Psoas muscle (tissue), 7 donors: ENCODE measurements at regions not wholly inside any gene's neighbourhood (a gene's known extent, or its start where the extent isn't known, plus 50 kb on each side); places are given as distances from the start of the nearest gene placed in this dataset.
"Not testable (repeated sequence)": the region's sequence is repeated elsewhere in the genome, so short reads cannot be mapped to it uniquely, and the experiment has no call there.

Experiments used
- ATAC-seq, 4 donors: fragments of 200-7000 bp; cut with Tn5 transposase; one replicate each; pipeline ENCODE4 v1.9.1; 2020; ENCODE audit warnings: moderate library complexity in 3 of 4, mild to moderate bottlenecking in 2 of 4
- DNase-seq, 2 donors: peaks; one replicate each; pipeline ENCODE4 v3.0.0-alpha.2; 2020
- H3K27ac ChIP-seq: fragments of 200-600 bp; one replicate; pipeline ENCODE4 v1.8.0; 2022
- H3K27me3 ChIP-seq, 3 donors: fragments of 200-600 bp in 1 of 3; one replicate each; pipeline versions ENCODE4 v1.6.1 to v1.8.0; 2013 to 2022; ENCODE audit warnings: low read length in 2 of 3, mild to moderate bottlenecking in 2 of 3, moderate library complexity in 1 of 3; ENCODE audit not compliant: insufficient read depth in 3 of 3
- H3K36me3 ChIP-seq, 2 donors: fragments of 200-600 bp in 1 of 2; one replicate each; pipeline versions ENCODE4 v1.6.1 to v1.8.0; 2013 to 2022; ENCODE audit warnings: low read depth in 1 of 2, mild to moderate bottlenecking in 1 of 2, moderate library complexity in 1 of 2; ENCODE audit not compliant: insufficient read depth in 1 of 2
- H3K4me1 ChIP-seq: fragments of 200-600 bp; one replicate; pipeline ENCODE4 v1.8.0; 2022
- H3K4me3 ChIP-seq: fragments of 200-600 bp; one replicate; pipeline ENCODE4 v1.8.0; 2022; ENCODE audit warnings: mild to moderate bottlenecking
- H3K9me3 ChIP-seq: fragments of 200-600 bp; one replicate; pipeline ENCODE4 v1.8.0; 2022
- WGBS, 3 donors: extraction: QIAGEN DNeasy Blood & Tissue Kit; methylation state at CpG; one replicate each; pipeline versions ENCODE4 v1.1.6 to v1.1.7; 2013; 5-methylcytosine and 5-hydroxymethylcytosine counted together
- intact Hi-C, 2 donors: fragments of 100-400 bp; cut with DNase I; formaldehyde crosslinking; loops; one replicate each; pipeline versions ENCODE4 v1.11.0 to v1.14.2; 2022
- TF ChIP-seq, protein P1 (sequence below): fragments of 200-600 bp; IDR thresholded peaks from one replicate; pipeline ENCODE4 v1.8.0; 2022; ENCODE audit warnings: antibody characterized with exemption
- donor health status: healthy with polysubstance abuse.
- donor health status: DM: no; HTN: no; CAD: no; lungs with moderate emphysema.
- donor health status: Bipolar disorder and iron deficiency.
- donor health status: healthy.
- donor health status: DM: yes; HTN: yes; CAD: no.
- donor health status: DM: no; HTN: no; CAD: no.
- donor health status: DM: yes; HTN: yes; CAD: no.

DNA sequence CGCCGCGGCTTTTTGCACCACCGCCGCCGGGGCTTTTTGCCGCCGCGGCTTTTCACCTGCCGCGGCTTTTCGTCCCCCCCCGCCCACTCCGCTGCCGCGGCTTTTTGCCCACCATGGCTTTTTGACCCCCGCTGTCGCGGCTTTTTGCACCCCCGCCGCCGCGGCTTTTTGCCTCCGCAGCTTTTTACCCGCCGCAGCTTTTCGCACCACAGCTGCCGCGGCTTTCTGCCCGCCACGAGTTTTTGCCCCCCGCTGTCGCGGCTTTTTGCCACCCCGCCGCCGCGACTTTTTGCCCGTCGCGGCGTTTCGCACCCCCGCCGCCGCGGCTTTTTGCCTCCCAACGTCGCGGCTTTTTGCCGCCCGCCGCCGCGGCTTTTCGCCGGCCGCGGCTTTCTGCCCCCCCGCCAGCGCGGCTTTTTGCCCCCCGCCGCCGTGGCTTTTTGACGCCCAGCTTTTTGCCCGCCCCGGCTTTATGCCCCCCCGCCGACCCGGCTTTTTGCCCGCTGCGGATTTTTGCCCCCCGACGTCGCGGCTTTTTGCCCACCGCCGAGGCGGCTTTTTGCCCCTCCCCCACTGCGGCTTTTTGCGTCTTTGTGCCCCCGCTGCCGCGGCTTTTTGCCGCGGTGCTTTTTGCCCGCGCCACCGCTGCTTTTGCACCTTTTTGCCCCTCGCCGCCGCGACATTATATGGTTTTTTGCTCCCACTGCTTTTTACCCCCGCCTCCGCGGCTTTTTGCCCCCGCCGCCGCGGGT is 1343.6 kb downstream of the TP53TG3F start:
- 57 to 66% (median 59%) methylated on average over 92 to 101 of the region's 101 CpGs for WGBS, 3 donors
- no peak for ATAC-seq
- Histone ChIP-seq H3K4me3 (no peak overlapping the region), H3K36me3 (no peaks in the 10 kb centered on the region), H3K4me1 (no peaks in the 10 kb centered on the region), H3K27ac (no peak overlapping the region), H3K9me3 (no peaks in the 10 kb centered on the region), H3K27me3 (no peaks in the 10 kb centered on the region)
- intact Hi-C loops: no loop called here
- TF ChIP-seq, protein P1, sequence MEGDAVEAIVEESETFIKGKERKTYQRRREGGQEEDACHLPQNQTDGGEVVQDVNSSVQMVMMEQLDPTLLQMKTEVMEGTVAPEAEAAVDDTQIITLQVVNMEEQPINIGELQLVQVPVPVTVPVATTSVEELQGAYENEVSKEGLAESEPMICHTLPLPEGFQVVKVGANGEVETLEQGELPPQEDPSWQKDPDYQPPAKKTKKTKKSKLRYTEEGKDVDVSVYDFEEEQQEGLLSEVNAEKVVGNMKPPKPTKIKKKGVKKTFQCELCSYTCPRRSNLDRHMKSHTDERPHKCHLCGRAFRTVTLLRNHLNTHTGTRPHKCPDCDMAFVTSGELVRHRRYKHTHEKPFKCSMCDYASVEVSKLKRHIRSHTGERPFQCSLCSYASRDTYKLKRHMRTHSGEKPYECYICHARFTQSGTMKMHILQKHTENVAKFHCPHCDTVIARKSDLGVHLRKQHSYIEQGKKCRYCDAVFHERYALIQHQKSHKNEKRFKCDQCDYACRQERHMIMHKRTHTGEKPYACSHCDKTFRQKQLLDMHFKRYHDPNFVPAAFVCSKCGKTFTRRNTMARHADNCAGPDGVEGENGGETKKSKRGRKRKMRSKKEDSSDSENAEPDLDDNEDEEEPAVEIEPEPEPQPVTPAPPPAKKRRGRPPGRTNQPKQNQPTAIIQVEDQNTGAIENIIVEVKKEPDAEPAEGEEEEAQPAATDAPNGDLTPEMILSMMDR: no peak
- peak; percentile 8 to 26 for DNase-seq

DNA sequence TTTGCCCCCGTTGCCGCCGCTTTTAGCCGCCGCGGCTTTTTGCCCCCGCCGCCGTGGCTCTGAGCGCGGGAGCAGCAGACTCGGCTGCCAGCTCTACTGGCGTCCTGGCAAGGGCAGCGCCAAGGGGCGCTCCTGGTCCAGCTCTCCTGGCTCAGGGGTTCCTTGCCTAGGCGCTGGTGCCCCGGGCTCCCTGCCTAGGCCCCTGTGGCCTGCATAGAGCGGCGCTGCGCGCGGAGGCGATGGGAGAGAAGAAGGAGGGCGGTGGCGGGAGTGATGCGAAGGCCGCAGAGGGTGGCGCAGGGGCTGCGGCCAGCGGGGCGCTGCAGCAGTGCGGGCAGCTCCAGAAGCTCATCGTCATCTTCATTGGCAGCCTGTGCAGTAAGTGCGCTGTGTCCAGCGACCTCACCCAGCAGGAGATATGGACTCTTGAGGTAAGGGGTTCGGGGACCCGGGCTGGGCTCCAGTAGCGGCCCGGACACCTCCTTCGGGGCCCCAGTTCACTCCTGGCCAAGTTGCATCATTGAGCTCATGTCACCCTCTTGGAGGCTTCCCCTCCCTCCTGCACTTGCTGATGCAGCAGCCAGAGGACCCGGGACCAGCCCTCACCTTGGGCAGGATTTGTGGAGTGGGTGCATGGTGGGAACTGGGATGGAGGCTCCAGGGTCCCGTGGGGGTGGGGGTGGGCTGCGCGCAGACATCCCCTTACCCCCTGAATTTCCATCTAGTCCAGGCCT is 1344.4 kb downstream of the TP53TG3F start:
- Histone ChIP-seq H3K4me1 (no peaks in the 10 kb centered on the region), H3K27me3 (no peaks in the 10 kb centered on the region), H3K27ac (no peak overlapping the region), H3K4me3 (no peak overlapping the region), H3K9me3 (no peaks in the 10 kb centered on the region), H3K36me3 (no peaks in the 10 kb centered on the region)
- intact Hi-C loops: no loop called here
- WGBS, 3 donors: 64 to 71% (median 69%) methylated on average over 39 to 44 of the region's 44 CpGs
- no peak for ATAC-seq
- DNase-seq: peak; percentile 11 to 35
- TF ChIP-seq, protein P1: no peak

DNA sequence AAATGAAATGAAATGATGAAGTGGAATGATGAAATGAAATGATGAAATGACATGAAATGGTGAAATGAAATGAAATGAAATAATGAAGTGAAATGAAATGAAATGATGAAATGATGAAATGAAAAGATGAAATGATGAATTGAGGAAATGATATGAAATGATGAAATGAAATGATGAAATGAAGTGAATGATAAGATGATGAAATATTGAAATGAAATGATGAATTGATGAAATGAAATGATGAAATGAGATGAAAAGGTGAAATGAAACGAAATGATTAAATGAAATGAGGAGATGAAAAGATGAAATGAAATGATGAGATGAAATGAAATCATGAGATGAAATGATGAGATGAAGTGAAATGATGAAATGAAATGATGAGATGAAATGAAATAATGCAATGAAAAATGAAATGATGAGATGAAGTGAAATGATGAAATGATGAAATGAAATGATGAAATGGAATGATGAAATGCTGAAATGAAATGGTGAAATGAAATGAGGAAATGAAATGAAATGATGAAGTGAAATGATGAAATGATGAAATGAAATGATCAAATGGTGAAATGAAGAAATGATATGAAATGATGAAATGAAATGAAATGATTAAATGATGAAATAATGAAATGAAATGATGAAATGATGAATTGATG is 1347.7 kb downstream of the TP53TG3F start:
- H3K36me3 ChIP-seq, ATAC-seq, H3K27ac ChIP-seq, H3K27me3 ChIP-seq, DNase-seq, intact Hi-C loops, H3K4me1 ChIP-seq, H3K4me3 ChIP-seq, H3K9me3 ChIP-seq: not testable (repeated sequence)
- WGBS, 3 donors: 17 to 22% (median 19%) methylated on average over 1 of the region's 1 CpG

DNA sequence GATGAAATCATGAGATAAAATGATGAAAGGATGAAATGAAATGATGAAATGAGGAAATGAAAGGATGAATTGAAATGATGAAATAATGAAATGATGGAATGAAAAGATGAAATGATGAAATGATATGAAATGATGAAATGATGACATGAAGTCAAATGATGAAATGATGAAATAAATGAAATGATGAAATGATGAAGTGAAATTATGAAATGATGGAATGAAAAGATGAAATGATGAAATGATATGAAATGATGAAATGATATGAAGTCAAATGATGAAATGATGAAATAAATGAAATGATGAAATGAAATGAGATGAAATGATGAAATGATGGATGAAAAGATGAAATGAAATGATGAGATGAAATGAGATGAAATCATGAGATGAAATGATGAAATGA is 1348.4 kb downstream of the TP53TG3F start:
- H3K4me1 ChIP-seq, H3K9me3 ChIP-seq, H3K36me3 ChIP-seq, intact Hi-C loops, ATAC-seq, H3K27me3 ChIP-seq, DNase-seq, H3K27ac ChIP-seq, H3K4me3 ChIP-seq: not testable (repeated sequence)

DNA sequence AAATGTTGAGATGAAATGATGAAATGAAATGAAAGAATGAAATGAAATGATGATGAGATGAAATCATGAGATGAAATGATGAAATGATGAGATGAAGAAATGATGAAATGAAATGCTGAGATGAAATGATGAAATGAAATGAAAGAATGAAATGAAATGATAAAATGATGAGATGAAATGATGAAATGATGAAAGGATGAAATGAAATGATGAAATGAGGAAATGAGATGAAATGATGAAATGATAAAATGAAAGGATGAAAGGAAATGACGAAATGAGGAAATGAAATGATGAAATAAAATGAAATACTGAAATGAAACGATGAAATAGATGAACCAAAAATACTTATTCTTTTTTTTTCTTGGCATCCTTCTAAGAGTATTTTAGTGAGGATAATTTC is 1349.1 kb downstream of the TP53TG3F start:
- H3K4me3 ChIP-seq, H3K27ac ChIP-seq, H3K9me3 ChIP-seq, ATAC-seq, H3K27me3 ChIP-seq, H3K4me1 ChIP-seq, H3K36me3 ChIP-seq, intact Hi-C loops, DNase-seq: not testable (repeated sequence)
- 21 to 35% (median 25%) methylated on average over 2 of the region's 2 CpGs for WGBS, 3 donors
